ELR (cell line): ENCODE measurements at regions not wholly inside any gene's neighbourhood (a gene's known extent, or its start where the extent isn't known, plus 50 kb on each side); places are given as distances from the start of the nearest gene placed in this dataset.
"Not testable (repeated sequence)": the region's sequence is repeated elsewhere in the genome, so short reads cannot be mapped to it uniquely, and the experiment has no call there.

ENCODE experiments used
- DNase-seq: peaks from one replicate; pipeline ENCODE4 v3.0.0-alpha.2; 2015; ENCODE audit warnings: low read depth

DNA sequence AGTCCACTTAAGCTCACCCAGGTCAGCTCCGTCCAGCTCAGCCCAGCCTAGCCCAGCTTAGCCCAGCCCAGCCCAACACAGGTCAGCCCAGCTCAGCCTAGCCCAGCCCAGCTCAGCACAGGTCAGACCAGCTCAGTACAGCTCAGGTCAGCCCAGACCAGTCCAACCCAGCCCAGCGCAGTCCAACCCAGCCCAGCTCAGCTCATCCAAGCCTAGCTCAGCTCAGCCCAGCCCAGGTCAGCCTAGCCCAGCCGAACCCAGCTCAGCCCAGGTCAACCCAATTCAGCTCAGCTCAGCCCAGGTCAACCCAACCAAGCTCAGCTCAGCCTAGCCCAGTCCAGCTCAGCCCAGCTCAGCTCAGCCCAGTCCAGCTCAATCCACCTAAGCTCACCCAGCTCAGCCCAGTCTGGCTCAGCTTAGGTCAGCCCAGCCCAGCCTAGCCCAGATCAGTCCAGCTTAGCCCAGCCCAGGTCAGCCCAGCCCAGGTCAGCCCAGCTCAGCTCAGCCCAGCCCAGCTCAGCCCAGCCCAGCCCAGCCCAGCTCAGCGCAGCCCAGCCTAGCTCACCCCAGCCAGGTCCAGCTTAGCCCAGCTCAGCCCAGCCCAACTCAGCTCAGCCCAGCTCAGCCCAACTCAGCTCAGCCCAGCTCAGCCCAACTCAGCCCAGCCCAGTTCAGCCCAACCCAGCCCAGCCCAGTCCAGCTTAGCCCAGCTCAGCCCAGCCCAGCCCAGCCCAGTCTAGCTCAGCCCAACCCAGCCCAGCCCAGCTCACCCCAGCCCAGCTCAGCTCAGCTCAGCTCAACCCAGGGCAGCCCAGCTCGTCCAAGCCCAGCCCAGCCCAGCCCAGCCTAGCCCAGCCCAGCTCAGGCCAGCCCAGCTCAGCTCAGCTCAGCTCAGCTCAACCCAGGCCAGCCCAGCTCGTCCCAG, 184.0 kb downstream of the TMEM121 start:
- DNase-seq = no peak

DNA sequence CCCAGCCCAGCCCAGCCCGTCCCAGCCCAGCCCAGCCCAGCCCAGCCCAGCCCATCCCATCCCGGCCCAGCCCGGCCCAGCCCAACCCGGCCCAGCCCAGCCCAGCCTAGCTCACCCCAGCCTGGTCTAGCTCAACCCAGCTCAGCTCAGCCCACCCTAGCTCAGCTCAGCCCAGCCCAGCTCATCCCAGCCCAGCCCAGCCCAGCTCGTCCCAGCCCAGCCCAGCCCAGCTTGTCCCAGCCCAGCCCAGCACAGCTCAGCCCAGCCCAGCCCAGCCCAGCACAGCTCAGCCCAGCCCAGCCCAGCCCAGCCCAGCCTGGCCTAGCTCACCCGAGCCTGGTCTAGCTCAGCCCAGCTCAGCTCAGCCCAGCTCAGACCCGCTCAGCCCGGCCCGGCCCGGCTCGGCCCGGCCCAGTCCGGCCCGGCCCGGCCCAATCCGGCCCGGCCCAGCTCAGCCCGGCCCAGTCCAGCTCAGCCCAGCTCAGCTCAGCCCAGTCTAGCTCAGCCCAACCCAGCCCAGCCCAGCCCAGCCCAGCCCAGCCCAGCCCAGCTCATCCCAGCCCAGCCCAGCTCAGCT, 184.7 kb downstream of the TMEM121 start:
- DNase-seq = no peak

DNA sequence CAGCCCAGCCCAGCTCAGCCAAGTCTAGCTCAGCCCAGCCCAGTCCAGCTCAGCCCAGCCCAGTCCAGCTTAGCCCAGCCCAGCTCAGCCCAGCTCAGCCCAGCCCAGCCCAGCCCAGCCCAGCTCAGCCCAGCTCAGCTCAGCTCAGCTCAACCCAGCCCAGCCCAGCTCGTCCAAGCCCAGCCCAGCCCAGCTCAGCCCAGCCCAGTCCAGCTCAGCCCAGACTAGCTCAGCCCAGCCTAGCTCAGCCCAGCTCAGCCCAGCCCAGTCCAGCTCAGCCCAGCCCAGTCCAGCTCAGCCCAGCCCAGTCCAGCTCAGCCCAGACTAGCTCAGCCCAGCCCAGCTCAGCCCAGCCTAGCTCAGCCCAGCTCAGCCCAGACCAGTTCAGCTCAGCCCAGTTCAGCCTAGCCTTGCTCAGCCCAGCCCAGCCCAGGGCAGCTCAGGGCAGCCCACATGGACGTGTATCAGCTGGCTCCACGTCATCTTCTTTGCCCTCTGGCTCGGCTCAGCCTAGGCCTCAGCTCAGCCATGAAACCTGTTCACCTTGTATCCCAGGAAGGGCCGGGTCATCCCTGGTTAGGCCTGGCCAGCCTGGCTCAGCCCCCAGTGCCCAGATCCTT, 185.6 kb downstream of the TMEM121 start:
- no peak for DNase-seq

DNA sequence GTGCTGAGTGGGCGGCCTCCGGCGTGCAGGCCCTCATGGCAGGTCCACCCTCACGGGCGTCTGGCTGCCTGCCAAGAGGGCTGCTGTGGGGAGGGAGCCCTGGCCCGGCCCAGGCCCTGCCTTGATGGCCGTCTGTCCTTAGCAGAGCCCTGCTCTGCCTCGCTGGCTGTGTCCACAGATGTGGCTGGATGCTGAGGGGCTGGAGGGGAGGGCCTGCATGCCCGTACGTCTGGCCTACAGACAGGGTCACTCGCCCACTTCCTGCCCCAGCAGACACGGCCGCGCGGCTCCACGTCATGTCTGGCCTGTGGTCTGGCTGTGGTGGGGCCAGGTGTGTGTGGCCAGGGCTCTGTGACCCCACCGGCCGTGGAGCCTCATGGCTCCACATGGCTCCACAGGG, 186.3 kb downstream of the TMEM121 start:
- DNase-seq = not testable (repeated sequence)

- not testable (repeated sequence) for DNase-seq
These were observed 186.8 kb downstream of the TMEM121 start for GRCh38 chr14:105713160-105713559.

GRCh38 chr14:105713836-105714235, 187.5 kb downstream of the TMEM121 start:
- DNase-seq = not testable (repeated sequence)

- not testable (repeated sequence) for DNase-seq
These were observed 192.4 kb downstream of the TMEM121 start for GRCh38 chr14:105718787-105719186.

GRCh38 chr14:105720106-105720505, 193.7 kb downstream of the TMEM121 start:
- not testable (repeated sequence) for DNase-seq

DNA sequence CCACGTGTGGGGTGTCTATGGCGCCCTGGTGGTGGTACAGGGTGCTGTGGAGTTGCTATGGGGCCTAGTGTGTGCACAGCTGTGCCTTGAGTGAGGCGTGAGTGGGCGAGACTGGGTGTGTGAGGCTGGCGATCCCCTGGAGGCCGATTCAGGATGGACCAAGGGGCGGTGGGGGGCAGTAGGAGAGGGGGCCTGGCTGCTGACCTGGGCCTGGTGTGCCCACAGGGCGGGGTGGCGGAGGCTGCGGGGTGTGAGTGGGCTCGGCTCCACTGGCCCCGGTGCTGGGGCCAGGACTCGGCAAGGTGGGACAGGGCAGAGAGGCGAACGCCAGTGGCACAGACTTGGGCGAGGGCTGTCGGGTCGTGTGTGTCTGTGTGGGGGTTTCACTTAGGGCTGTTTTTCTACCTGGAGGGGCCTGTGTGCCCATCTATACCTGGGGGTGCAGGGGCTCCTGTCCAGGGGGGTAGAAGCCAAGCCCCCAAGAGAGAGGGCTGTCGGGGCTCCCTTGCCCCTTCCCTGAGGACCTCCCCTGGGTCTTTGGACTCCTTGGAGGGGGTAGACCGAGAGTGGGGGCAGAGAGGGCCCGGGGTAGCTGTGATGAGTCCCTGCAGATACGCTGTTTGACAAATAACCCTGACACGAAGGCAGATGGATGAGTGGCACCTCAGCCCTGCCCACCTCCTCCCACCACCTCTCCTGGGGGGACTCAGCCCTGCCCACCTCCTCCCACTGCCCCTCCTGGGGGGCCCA, 194.6 kb downstream of the TMEM121 start:
- not testable (repeated sequence) for DNase-seq

DNA sequence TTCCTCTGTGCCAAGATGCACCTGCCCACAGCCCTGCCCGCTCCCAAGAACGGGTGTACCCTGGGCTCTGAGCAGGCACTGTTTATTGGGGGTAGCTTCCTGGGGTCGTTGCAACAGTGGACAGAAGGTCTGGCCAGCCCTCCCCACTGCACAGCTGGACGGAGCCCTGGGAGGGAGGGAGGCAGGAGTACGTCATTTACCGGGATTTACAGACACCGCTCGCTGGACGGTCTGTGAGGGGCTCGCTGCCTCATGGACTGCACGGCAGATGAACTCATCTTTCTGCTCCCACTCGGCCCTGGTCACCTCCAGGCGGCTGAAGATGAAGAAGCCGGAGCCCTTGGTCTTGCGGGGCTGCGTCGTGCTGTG, 195.2 kb downstream of the TMEM121 start:
- not testable (repeated sequence) for DNase-seq

- DNase-seq = not testable (repeated sequence)
These were observed 195.8 kb downstream of the TMEM121 start for GRCh38 chr14:105721996-105722709.

GRCh38 chr14:105723271-105723670, 196.9 kb downstream of the TMEM121 start:
- DNase-seq = not testable (repeated sequence)

DNA sequence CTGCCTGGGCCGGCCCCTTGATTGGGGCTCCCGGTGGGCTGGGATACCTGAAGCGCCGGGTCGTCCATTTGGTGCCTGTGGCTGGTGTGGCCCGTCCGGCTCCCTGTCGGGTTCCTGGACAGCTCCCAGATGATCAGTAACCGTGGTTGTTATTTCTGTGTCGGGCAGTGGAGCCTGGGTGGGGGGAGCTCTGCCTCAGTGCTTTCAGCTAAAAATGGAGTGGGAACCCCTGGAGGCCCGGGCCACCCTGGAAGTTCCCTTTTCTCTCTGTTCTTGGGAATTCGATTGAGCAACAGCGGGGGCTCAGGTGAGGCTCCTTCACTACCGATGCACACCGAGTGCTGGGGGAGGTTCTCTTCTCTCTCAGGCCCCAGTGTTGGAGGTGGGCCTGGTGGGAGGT, 197.4 kb downstream of the TMEM121 start:
- DNase-seq = not testable (repeated sequence)

GRCh38 chr14:105729825-105730368, 203.5 kb downstream of the TMEM121 start:
- not testable (repeated sequence) for DNase-seq

- DNase-seq = not testable (repeated sequence)
These were observed 204.3 kb downstream of the TMEM121 start for GRCh38 chr14:105730731-105731130.

DNA sequence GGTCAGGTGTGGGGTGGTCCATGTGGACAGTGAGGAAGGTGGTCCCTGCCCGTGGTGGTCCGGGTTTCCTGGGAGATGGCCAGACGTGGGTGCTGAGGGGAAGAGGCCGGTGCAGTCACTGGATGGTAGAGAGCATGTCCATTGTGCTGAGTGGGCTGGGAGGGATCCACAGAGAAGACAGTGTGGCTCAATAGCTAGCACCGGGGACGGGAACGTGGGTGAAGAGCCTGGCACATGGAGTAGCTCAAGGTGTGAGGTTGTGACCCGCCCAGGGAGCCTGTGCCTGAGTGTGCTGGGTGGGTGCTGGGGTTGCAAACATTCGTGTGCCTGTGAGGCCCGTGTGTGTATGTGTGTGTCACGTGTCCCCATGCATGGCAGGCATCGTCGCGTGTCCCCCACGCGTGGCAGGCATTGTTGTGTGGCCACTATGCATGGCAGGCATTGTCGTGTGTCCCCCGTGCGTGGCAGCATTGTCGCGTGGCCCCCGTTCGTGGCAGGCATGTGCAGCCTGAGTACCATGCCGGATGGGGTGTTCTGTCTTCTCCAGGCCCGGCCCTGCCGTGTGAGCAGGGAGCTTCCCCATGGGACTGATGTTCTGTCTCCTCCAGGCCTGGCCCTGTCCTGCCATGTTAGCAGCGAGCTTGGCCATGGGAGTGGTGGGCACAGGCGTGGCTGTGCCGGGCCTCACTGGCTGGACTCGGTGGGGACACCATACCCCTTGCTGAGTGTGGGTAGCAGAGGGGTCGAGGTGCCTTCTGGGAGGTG, 205.0 kb downstream of the TMEM121 start:
- not testable (repeated sequence) for DNase-seq

- DNase-seq = no peak
These were observed 207.0 kb downstream of the TMEM121 start for GRCh38 chr14:105733081-105734065.

GRCh38 chr14:105734241-105734640, 207.9 kb downstream of the TMEM121 start:
- not testable (repeated sequence) for DNase-seq

- not testable (repeated sequence) for DNase-seq
These were observed 209.9 kb downstream of the TMEM121 start for GRCh38 chr14:105736331-105736730.
